ENCODE measurements at regions not wholly inside any gene's neighbourhood (a gene's known extent, or its start where the extent isn't known, plus 50 kb on each side); places are given as distances from the start of the nearest gene placed in this dataset.

DNA sequence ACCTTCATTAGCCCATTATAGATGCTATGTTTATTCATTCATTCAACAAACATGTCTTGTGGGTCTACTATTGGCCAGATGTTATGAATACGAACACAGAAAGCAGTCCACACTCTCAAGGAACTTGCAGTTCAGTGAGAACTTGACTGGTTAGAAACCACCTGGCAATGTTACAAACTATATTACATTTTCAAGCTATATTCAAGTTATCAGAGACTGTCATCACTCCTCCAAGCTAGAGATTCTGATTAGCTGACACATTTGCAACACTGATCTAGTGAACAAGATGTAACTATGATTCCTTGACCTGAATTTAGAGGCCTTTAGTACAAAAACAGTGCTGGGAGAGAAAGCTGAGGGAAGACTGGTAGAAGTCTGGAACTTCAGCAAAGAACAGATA is 170.7 kb upstream of the EEA1 start:
- TF ChIP-seq, protein P1, sequence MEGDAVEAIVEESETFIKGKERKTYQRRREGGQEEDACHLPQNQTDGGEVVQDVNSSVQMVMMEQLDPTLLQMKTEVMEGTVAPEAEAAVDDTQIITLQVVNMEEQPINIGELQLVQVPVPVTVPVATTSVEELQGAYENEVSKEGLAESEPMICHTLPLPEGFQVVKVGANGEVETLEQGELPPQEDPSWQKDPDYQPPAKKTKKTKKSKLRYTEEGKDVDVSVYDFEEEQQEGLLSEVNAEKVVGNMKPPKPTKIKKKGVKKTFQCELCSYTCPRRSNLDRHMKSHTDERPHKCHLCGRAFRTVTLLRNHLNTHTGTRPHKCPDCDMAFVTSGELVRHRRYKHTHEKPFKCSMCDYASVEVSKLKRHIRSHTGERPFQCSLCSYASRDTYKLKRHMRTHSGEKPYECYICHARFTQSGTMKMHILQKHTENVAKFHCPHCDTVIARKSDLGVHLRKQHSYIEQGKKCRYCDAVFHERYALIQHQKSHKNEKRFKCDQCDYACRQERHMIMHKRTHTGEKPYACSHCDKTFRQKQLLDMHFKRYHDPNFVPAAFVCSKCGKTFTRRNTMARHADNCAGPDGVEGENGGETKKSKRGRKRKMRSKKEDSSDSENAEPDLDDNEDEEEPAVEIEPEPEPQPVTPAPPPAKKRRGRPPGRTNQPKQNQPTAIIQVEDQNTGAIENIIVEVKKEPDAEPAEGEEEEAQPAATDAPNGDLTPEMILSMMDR (IDR thresholded peaks at IDR 0.05; ENCODE audit: low read depth, low read length): no peak

GRCh38 chr12:93100610-93101009 is 171.5 kb upstream of the EEA1 start:
- peak overlapping the region; percentile 7; the same call in 1 of the 2 replicates for H3K4me3 ChIP-seq (ENCODE audit: low read depth, low read length)
- peak overlapping the region; percentile 60 for H3K27ac ChIP-seq
- H3K9me3 ChIP-seq (ENCODE audit: severe bottlenecking): no peaks in the 10 kb centered on the region
- peak; percentile 35 for DNase-seq
- no peaks in the 10 kb centered on the region for H3K36me3 ChIP-seq
- TF ChIP-seq, protein P1 (IDR thresholded peaks at IDR 0.05; ENCODE audit: low read depth, low read length): no peak
- no peaks in the 10 kb centered on the region for H3K27me3 ChIP-seq (ENCODE audit: insufficient read depth, low read depth, severe bottlenecking)

More for the DNA sequence above, 170.7 kb upstream of the EEA1 start:
- DNase-seq: no peak
- Histone ChIP-seq H3K9me3 (ENCODE audit: severe bottlenecking) (no peaks in the 10 kb centered on the region), H3K36me3 (no peaks in the 10 kb centered on the region), H3K27me3 (ENCODE audit: insufficient read depth, low read depth, severe bottlenecking) (no peaks in the 10 kb centered on the region), H3K27ac (peak overlapping the region; percentile 60; the same call in 1 of the 2 replicates), H3K4me3 (ENCODE audit: low read depth, low read length) (no peak overlapping the region)

DNA sequence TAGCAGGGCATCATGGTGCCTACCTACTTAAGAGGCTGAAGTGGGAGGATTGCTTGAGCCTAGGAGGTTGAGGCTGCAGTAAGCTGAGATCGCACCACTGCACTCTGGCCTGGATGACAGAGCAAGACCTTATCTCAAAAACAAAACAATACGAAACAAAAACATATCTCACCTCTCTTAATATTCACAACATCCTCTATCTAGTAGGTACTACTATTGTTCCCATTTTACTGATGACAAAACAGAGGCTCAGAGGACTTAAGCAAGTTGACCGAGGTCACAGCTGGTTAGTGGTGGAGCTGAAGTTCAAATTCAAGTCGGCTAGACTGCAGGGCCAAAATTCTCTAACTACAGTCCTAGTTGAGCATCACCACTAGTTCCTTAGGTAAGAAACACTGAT is 172.3 kb upstream of the EEA1 start:
- Histone ChIP-seq H3K9me3 (ENCODE audit: severe bottlenecking) (no peaks in the 10 kb centered on the region), H3K27ac (no peak overlapping the region; the same call in 1 of the 2 replicates), H3K27me3 (ENCODE audit: insufficient read depth, low read depth, severe bottlenecking) (no peaks in the 10 kb centered on the region), H3K36me3 (no peaks in the 10 kb centered on the region), H3K4me3 (ENCODE audit: low read depth, low read length) (no peak overlapping the region)
- DNase-seq: no peak
- TF ChIP-seq, protein P1 (IDR thresholded peaks at IDR 0.05; ENCODE audit: low read depth, low read length): no peak

DNA sequence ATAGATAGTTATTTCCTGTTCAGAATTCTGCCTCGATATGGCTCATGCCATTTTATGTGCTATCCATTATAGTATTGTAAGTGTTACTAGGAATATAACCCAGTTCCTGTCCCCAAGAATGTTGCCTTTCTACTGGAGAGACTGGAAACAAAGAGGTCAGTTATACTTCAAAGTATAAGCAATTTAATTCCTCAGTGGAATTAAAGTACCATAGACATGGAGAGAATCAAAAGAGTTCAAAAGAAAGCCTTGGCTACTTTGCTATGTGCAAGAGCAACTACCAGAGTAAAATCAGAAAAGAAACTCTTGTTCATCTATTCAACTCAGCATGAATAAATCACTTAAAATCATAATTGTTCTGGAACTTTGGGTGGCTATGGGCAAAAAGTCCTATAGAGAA is 173.2 kb upstream of the EEA1 start:
- no peak for DNase-seq
- no peaks in the 10 kb centered on the region for H3K27me3 ChIP-seq (ENCODE audit: insufficient read depth, low read depth, severe bottlenecking)
- H3K36me3 ChIP-seq: no peaks in the 10 kb centered on the region
- TF ChIP-seq, protein P1 (IDR thresholded peaks at IDR 0.05; ENCODE audit: low read depth, low read length): no peak
- H3K27ac ChIP-seq: no peak overlapping the region
- no peak overlapping the region for H3K4me3 ChIP-seq (ENCODE audit: low read depth, low read length)
- no peaks in the 10 kb centered on the region for H3K9me3 ChIP-seq (ENCODE audit: severe bottlenecking)

- no peaks in the 10 kb centered on the region for H3K36me3 ChIP-seq
- H3K27me3 ChIP-seq (ENCODE audit: insufficient read depth, low read depth, severe bottlenecking): no peaks in the 10 kb centered on the region
- no peaks in the 10 kb centered on the region for H3K9me3 ChIP-seq (ENCODE audit: severe bottlenecking)
- no peak overlapping the region for H3K27ac ChIP-seq
- TF ChIP-seq, protein P1 (IDR thresholded peaks at IDR 0.05; ENCODE audit: low read depth, low read length): no peak
- no peak overlapping the region for H3K4me3 ChIP-seq (ENCODE audit: low read depth, low read length)
- DNase-seq: no peak
Measured at GRCh38 chr12:93102744-93103143, 173.6 kb upstream of the EEA1 start.

DNA sequence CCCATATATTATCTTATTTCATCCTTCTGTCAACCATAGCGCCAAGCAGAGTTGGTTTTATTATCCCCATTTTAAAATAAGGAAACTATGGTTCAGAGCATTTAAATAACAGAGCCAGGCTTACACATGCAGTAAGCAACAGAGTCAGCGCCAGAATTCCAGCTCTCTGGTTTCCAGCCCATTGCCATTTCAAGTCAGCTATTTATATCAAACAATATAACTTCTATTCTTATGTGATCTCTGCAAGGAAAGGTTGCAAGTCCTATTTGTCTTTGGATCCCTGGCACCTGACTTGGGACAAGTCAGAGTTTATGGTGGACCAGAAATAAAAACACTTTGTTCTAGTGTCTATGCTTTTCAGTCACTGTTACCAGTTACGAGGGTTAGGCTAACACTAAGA is 174.1 kb upstream of the EEA1 start:
- Histone ChIP-seq H3K27ac (no peak overlapping the region), H3K27me3 (ENCODE audit: insufficient read depth, low read depth, severe bottlenecking) (no peaks in the 10 kb centered on the region), H3K36me3 (no peaks in the 10 kb centered on the region), H3K4me3 (ENCODE audit: low read depth, low read length) (no peak overlapping the region), H3K9me3 (ENCODE audit: severe bottlenecking) (no peaks in the 10 kb centered on the region)
- TF ChIP-seq, protein P1 (IDR thresholded peaks at IDR 0.05; ENCODE audit: low read depth, low read length): no peak
- DNase-seq: no peak

Measured in WERI-Rb-1 (cell line).